Erythroblast (primary cell): ENCODE measurements at regions not wholly inside any gene's neighbourhood (a gene's known extent, or its start where the extent isn't known, plus 50 kb on each side); places are given as distances from the start of the nearest gene placed in this dataset.
"Not testable (repeated sequence)": the region's sequence is repeated elsewhere in the genome, so short reads cannot be mapped to it uniquely, and the experiment has no call there.

Source experiments
- GATA1 ChIP-seq: IDR thresholded peaks from 2 replicates; pipeline ENCODE4 v1.6.1; 2011; ENCODE audit warnings: low read depth, mild to moderate bottlenecking, control low read depth, low read length, moderate library complexity
- POLR2A ChIP-seq: IDR thresholded peaks from 2 replicates; pipeline ENCODE4 v1.6.1; 2011; ENCODE audit warnings: mild to moderate bottlenecking, low read length

DNA sequence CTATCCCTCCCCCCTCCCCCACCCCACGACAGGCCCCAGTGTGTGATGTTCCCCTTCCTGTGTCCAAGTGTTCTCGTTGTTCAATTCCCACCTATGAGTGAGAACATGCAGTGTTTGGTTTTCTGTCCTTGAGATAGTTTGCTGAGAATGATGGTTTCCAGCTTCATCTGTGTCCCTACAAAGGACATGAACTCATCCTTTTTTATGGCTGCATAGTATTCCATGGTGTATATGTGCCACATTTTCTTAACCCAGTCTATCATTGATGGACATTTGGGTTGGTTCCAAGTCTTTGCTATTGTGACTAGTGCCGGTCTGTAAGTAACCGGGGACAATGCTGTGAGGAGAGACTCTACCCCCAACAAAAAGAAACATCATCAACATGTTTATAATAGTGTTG lies 217.2 kb downstream of the SEC23IP start:
- not testable (repeated sequence) for TF ChIP-seq POLR2A, GATA1
